WTC11 (cell line): ENCODE measurements at regions not wholly inside any gene's neighbourhood (a gene's known extent, or its start where the extent isn't known, plus 50 kb on each side); places are given as distances from the start of the nearest gene placed in this dataset.

Experiments used
- CREB1 ChIP-seq: sonication (generic); formaldehyde crosslinking; IDR thresholded peaks from 2 replicates; pipeline ENCODE4 v1.8.0; 2023; ENCODE audit warnings: mild to moderate bottlenecking, missing genetic modification reagents
- CTCF ChIP-seq: fragments of 200-600 bp; IDR thresholded peaks from 2 replicates; pipeline ENCODE4 v1.8.0; 2022; ENCODE audit warnings: antibody characterized with exemption
- MAX ChIP-seq: sonication (generic); formaldehyde crosslinking; IDR thresholded peaks from 2 replicates; pipeline ENCODE4 v1.8.0; 2022; ENCODE audit warnings: mild to moderate bottlenecking, missing genetic modification reagents
- TCF7 ChIP-seq: sonication (generic); formaldehyde crosslinking; IDR thresholded peaks from 2 replicates; pipeline ENCODE4 v1.8.0; 2022; ENCODE audit warnings: mild to moderate bottlenecking, low read depth, missing genetic modification reagents, moderate library complexity
- ZNF317 ChIP-seq: sonication (generic); formaldehyde crosslinking; IDR thresholded peaks from 2 replicates; pipeline ENCODE4 v1.8.1; 2023; ENCODE audit warnings: low read depth, mild to moderate bottlenecking, moderate library complexity, missing genetic modification reagents, borderline replicate concordance
- TF ChIP-seq, protein P1 (sequence below): sonication (generic); formaldehyde crosslinking; IDR thresholded peaks from 2 replicates; pipeline ENCODE4 v1.8.1; 2023; ENCODE audit warnings: mild to moderate bottlenecking, missing genetic modification reagents, borderline replicate concordance

DNA sequence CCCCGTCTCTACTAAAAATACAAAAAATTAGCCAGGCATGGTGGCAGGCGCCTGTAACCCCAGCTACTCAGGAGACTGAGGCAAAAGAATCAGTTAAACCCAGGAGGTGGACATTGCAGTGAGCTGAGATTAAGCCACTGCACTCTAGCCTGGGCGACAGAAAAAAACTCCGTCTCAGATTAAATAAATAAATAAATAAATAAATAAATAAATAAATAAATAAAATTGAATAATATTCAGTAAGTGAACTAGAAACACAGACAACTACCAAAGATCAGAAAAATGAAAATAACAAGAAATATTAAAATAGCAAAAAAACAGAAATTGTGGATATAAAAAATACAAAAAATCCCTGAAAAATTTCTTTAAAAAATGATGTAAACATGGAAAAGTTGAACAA is 172.4 kb downstream of the ZNF486 start:
- TF ChIP-seq, protein P1, sequence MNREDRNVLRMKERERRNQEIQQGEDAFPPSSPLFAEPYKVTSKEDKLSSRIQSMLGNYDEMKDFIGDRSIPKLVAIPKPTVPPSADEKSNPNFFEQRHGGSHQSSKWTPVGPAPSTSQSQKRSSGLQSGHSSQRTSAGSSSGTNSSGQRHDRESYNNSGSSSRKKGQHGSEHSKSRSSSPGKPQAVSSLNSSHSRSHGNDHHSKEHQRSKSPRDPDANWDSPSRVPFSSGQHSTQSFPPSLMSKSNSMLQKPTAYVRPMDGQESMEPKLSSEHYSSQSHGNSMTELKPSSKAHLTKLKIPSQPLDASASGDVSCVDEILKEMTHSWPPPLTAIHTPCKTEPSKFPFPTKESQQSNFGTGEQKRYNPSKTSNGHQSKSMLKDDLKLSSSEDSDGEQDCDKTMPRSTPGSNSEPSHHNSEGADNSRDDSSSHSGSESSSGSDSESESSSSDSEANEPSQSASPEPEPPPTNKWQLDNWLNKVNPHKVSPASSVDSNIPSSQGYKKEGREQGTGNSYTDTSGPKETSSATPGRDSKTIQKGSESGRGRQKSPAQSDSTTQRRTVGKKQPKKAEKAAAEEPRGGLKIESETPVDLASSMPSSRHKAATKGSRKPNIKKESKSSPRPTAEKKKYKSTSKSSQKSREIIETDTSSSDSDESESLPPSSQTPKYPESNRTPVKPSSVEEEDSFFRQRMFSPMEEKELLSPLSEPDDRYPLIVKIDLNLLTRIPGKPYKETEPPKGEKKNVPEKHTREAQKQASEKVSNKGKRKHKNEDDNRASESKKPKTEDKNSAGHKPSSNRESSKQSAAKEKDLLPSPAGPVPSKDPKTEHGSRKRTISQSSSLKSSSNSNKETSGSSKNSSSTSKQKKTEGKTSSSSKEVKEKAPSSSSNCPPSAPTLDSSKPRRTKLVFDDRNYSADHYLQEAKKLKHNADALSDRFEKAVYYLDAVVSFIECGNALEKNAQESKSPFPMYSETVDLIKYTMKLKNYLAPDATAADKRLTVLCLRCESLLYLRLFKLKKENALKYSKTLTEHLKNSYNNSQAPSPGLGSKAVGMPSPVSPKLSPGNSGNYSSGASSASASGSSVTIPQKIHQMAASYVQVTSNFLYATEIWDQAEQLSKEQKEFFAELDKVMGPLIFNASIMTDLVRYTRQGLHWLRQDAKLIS (CRISPR knock-in tag), result no peak
- TF ChIP-seq CTCF (no peak), TCF7 (no peak), CREB1 (no peak), ZNF317 (CRISPR knock-in tag) (no peak), MAX (CRISPR knock-in tag) (no peak)
